CD14-positive monocyte (primary cell): ENCODE measurements at regions not wholly inside any gene's neighbourhood (a gene's known extent, or its start where the extent isn't known, plus 50 kb on each side); places are given as distances from the start of the nearest gene placed in this dataset.

ENCODE experiments used
- DNase-seq, 3 donors: peaks; one replicate each; pipeline ENCODE4 v3.0.0-alpha.2; 2011 to 2022
- H2AFZ ChIP-seq: 2 replicates; pipeline ENCODE4 v1.6.0; 2012; ENCODE audit warnings: mild to moderate bottlenecking, low read depth, low read length, inconsistent platforms; ENCODE audit not compliant: insufficient read depth, poor library complexity, severe bottlenecking
- H3K27ac ChIP-seq, 2 donors: 1 replicate in 1 of 2; 2 replicates in 1 of 2; pipeline ENCODE4 v1.5.1; 2012 to 2013; ENCODE audit warnings: low read length in 2 of 2, control low read depth in 1 of 2, inconsistent platforms in 1 of 2, low read depth in 1 of 2, mild to moderate bottlenecking in 1 of 2
- H3K27me3 ChIP-seq, 2 donors: one replicate each; pipeline versions ENCODE4 v1.6.0 to v1.6.1; 2011 to 2013; ENCODE audit warnings: low read length in 2 of 2; ENCODE audit not compliant: control insufficient read depth in 2 of 2, insufficient read depth in 2 of 2
- H3K36me3 ChIP-seq, 2 donors: replicated peaks in 1 of 2; 1 replicate in 1 of 2; 2 replicates in 1 of 2; pipeline versions ENCODE4 v1.5.1 to v1.6.1; 2012 to 2013; ENCODE audit warnings: low read length in 2 of 2, control low read depth in 1 of 2, inconsistent platforms in 1 of 2, mild to moderate bottlenecking in 1 of 2; ENCODE audit not compliant: insufficient read depth in 2 of 2, control insufficient read depth in 1 of 2
- H3K4me1 ChIP-seq, 2 donors: 1 replicate in 1 of 2; 2 replicates in 1 of 2; pipeline versions ENCODE4 v1.5.1 to v1.6.1; 2012 to 2013; ENCODE audit warnings: low read length in 2 of 2, control low read depth in 1 of 2, inconsistent platforms in 1 of 2, mild to moderate bottlenecking in 1 of 2, moderate library complexity in 1 of 2; ENCODE audit not compliant: insufficient read depth in 2 of 2, control insufficient read depth in 1 of 2
- H3K4me2 ChIP-seq: replicated peaks from 2 replicates; pipeline ENCODE3; 2012; ENCODE audit warnings: low read length, moderate library complexity, mild to moderate bottlenecking; ENCODE audit not compliant: poor library complexity, severe bottlenecking; ENCODE audit errors: extremely low read depth
- H3K4me3 ChIP-seq, 3 experiments: fragments of 200-600 bp in 1 of 3; sonication (generic) in 1 of 3; replicated peaks in 1 of 3; 1 replicate in 2 of 3; 2 replicates in 1 of 3; pipeline ENCODE4 v1.5.1; 2011 to 2013; ENCODE audit warnings: low read length in 3 of 3, mild to moderate bottlenecking in 3 of 3, control low read depth in 2 of 3, low read depth in 2 of 3, inconsistent platforms in 1 of 3, moderate library complexity in 1 of 3
- H3K79me2 ChIP-seq: 2 replicates; pipeline ENCODE4 v1.6.0; 2012; ENCODE audit warnings: mild to moderate bottlenecking, control low read depth, inconsistent platforms, low read length, moderate library complexity; ENCODE audit not compliant: insufficient read depth
- H3K9ac ChIP-seq: 2 replicates; pipeline ENCODE4 v1.6.0; 2017; ENCODE audit warnings: low read length, mild to moderate bottlenecking; ENCODE audit not compliant: insufficient read depth, poor library complexity, severe bottlenecking
- H3K9me3 ChIP-seq, 2 donors: replicated peaks in 1 of 2; 1 replicate in 1 of 2; 2 replicates in 1 of 2; pipeline versions ENCODE4 v1.5.1 to v1.6.1; 2012 to 2013; ENCODE audit warnings: low read length in 2 of 2, control low read depth in 1 of 2; ENCODE audit not compliant: control insufficient read depth in 1 of 2, insufficient read depth in 1 of 2
- H4K20me1 ChIP-seq: 2 replicates; pipeline ENCODE4 v1.6.0; 2012; ENCODE audit warnings: mild to moderate bottlenecking, low read length, control low read depth, moderate library complexity; ENCODE audit not compliant: insufficient read depth
- H3K27ac Mint-ChIP-seq, 7 donors: one replicate each; pipeline ENCODE4 v1.8.0; 2020; ENCODE audit warnings: mild to moderate bottlenecking in 7 of 7, mixed read lengths in 7 of 7, moderate library complexity in 6 of 7, inconsistent platforms in 2 of 7
- H3K27me3 Mint-ChIP-seq, 3 donors: one replicate each; pipeline ENCODE4 v1.8.0; 2021 to 2022; ENCODE audit warnings: low read depth in 3 of 3, mild to moderate bottlenecking in 3 of 3, mixed read lengths in 3 of 3, moderate library complexity in 3 of 3, inconsistent platforms in 1 of 3
- H3K36me3 Mint-ChIP-seq, 2 donors: one replicate each; pipeline ENCODE4 v1.8.0; 2020; ENCODE audit warnings: mixed read lengths in 2 of 2, inconsistent platforms in 1 of 2, mild to moderate bottlenecking in 1 of 2
- H3K4me1 Mint-ChIP-seq: one replicate; pipeline ENCODE4 v1.8.0; 2020; ENCODE audit warnings: mild to moderate bottlenecking, mixed read lengths
- H3K4me3 Mint-ChIP-seq, 2 donors: one replicate each; pipeline ENCODE4 v1.8.0; 2020; ENCODE audit warnings: mild to moderate bottlenecking in 2 of 2, mixed read lengths in 2 of 2, moderate library complexity in 1 of 2
- H3K9me3 Mint-ChIP-seq, 7 donors: one replicate each; pipeline ENCODE4 v1.8.0; 2020 to 2022; ENCODE audit warnings: mixed read lengths in 7 of 7, mild to moderate bottlenecking in 6 of 7, moderate library complexity in 6 of 7, inconsistent platforms in 2 of 7
- CTCF ChIP-seq: fragments of 200-600 bp; IDR thresholded peaks from one replicate; pipeline ENCODE4 v1.8.0; 2022; ENCODE audit warnings: antibody characterized with exemption, mild to moderate bottlenecking
- WGBS: methylation state at CpG from one replicate; pipeline ENCODE4 v1.1.5; 2013; ENCODE audit warnings: missing lambda C conversion rate; ENCODE audit not compliant: insufficient coverage; 5-methylcytosine and 5-hydroxymethylcytosine counted together
- intact Hi-C, 2 donors: fragments of 100-400 bp; cut with micrococcal nuclease; formaldehyde crosslinking; loops; one replicate each; pipeline versions ENCODE4 v1.15.0 to v1.15.1; 2023

- Mint-ChIP-seq H3K27me3 (peaks cover 4 to 5% (median 5%) of the 10 kb centered on the region in 3 donors), H3K36me3 (no peaks in the 10 kb centered on the region), H3K9me3 (peaks cover 0 to 7% (median 5%) of the 10 kb centered on the region in 7 donors), H3K4me1 (no peaks in the 10 kb centered on the region), H3K4me3 (no peak overlapping the region), H3K27ac (no peak overlapping the region)
- Histone ChIP-seq H3K27ac (no peak overlapping the region), H4K20me1 (no peaks in the 10 kb centered on the region), H3K9ac (no peak overlapping the region), H3K4me3 (no peak overlapping the region), H3K9me3 (peaks cover 0 to 21% of the 10 kb centered on the region in 2 donors), H3K36me3 (no peaks in the 10 kb centered on the region), H3K27me3 (no peaks in the 10 kb centered on the region), H2AFZ (no peak overlapping the region), H3K79me2 (no peaks in the 10 kb centered on the region), H3K4me2 (no peak overlapping the region), H3K4me1 (no peaks in the 10 kb centered on the region)
- intact Hi-C loops = no loop called here
- 95% methylated on average over 4 of the region's 10 CpGs for WGBS
- no peak for TF ChIP-seq CTCF
- no peak for DNase-seq
Observed at GRCh38 chr14:99331811-99332210, 59.8 kb upstream of the BCL11B start.

GRCh38 chr14:99330316-99331240, 58.6 kb upstream of the BCL11B start:
- TF ChIP-seq CTCF = no peak
- H3K4me2 ChIP-seq = no peak overlapping the region
- Mint-ChIP-seq H3K27me3 (peaks cover 3 to 5% (median 4%) of the 10 kb centered on the region in 3 donors), H3K27ac (no peak overlapping the region), H3K4me3 (no peak overlapping the region), H3K36me3 (no peaks in the 10 kb centered on the region), H3K4me1 (no peaks in the 10 kb centered on the region), H3K9me3 (peaks cover 0 to 7% (median 5%) of the 10 kb centered on the region in 7 donors)
- intact Hi-C loops = no loop called here
- H3K36me3 ChIP-seq = no peaks in the 10 kb centered on the region
- no peak overlapping the region for H2AFZ ChIP-seq
- 84% methylated on average over 11 of the region's 17 CpGs for WGBS
- H3K27ac ChIP-seq = no peak overlapping the region
- no peaks in the 10 kb centered on the region for H3K4me1 ChIP-seq
- no peaks in the 10 kb centered on the region for H3K79me2 ChIP-seq
- no peak overlapping the region for H3K4me3 ChIP-seq
- H3K9ac ChIP-seq = no peak overlapping the region
- peaks cover 0 to 21% of the 10 kb centered on the region in 2 donors for H3K9me3 ChIP-seq
- H4K20me1 ChIP-seq = no peaks in the 10 kb centered on the region
- no peak for DNase-seq
- no peaks in the 10 kb centered on the region for H3K27me3 ChIP-seq
